ENCODE measurements at regions not wholly inside any gene's neighbourhood (a gene's known extent, or its start where the extent isn't known, plus 50 kb on each side); places are given as distances from the start of the nearest gene placed in this dataset.
"Not testable (repeated sequence)": the region's sequence is repeated elsewhere in the genome, so short reads cannot be mapped to it uniquely, and the experiment has no call there.

- DNase-seq (ENCODE audit: low read depth) = no peak
Observed at GRCh38 chr18:28768791-28769768, 592.1 kb upstream of the CDH2 start.

GRCh38 chr18:28767727-28768211 lies 590.8 kb upstream of the CDH2 start:
- DNase-seq (ENCODE audit: low read depth) = peak; percentile 46

- DNase-seq (ENCODE audit: low read depth) = no peak
Observed at GRCh38 chr18:28767201-28767600, 590.3 kb upstream of the CDH2 start.

GRCh38 chr18:28766721-28767120 lies 589.8 kb upstream of the CDH2 start:
- DNase-seq (ENCODE audit: low read depth) = no peak

GRCh38 chr18:28766027-28766426 lies 589.1 kb upstream of the CDH2 start:
- no peak for DNase-seq (ENCODE audit: low read depth)

- no peak for DNase-seq (ENCODE audit: low read depth)
Observed at GRCh38 chr18:28760299-28760698, 583.4 kb upstream of the CDH2 start.

GRCh38 chr18:28757466-28758008 lies 580.6 kb upstream of the CDH2 start:
- no peak for DNase-seq (ENCODE audit: low read depth)

- no peak for DNase-seq (ENCODE audit: low read depth)
Observed at GRCh38 chr18:28743115-28743514, 566.2 kb upstream of the CDH2 start.

- DNase-seq (ENCODE audit: low read depth) = no peak
Observed at GRCh38 chr18:28740575-28740974, 563.6 kb upstream of the CDH2 start.

GRCh38 chr18:28736951-28737350 lies 560.0 kb upstream of the CDH2 start:
- DNase-seq (ENCODE audit: low read depth) = no peak

- no peak for DNase-seq (ENCODE audit: low read depth)
Observed at GRCh38 chr18:28736223-28736622, 559.3 kb upstream of the CDH2 start.

GRCh38 chr18:28735731-28736130 lies 558.8 kb upstream of the CDH2 start:
- peak; percentile 81 for DNase-seq (ENCODE audit: low read depth)

- DNase-seq (ENCODE audit: low read depth) = no peak
Observed at GRCh38 chr18:28729321-28729720, 552.4 kb upstream of the CDH2 start.

GRCh38 chr18:28728891-28729290 lies 552.0 kb upstream of the CDH2 start:
- DNase-seq (ENCODE audit: low read depth) = no peak

GRCh38 chr18:28727189-28727588 lies 550.3 kb upstream of the CDH2 start:
- DNase-seq (ENCODE audit: low read depth) = not testable (repeated sequence)

- no peak for DNase-seq (ENCODE audit: low read depth)
Observed at GRCh38 chr18:28725876-28726275, 548.9 kb upstream of the CDH2 start.

- no peak for DNase-seq (ENCODE audit: low read depth)
Observed at GRCh38 chr18:28723506-28723905, 546.6 kb upstream of the CDH2 start.

GRCh38 chr18:28718696-28719095 lies 541.8 kb upstream of the CDH2 start:
- DNase-seq (ENCODE audit: low read depth) = no peak

GRCh38 chr18:28716338-28716737 lies 539.4 kb upstream of the CDH2 start:
- no peak for DNase-seq (ENCODE audit: low read depth)

- no peak for DNase-seq (ENCODE audit: low read depth)
Observed at GRCh38 chr18:28715206-28715605, 538.3 kb upstream of the CDH2 start.

GRCh38 chr18:28714498-28714897 lies 537.6 kb upstream of the CDH2 start:
- DNase-seq (ENCODE audit: low read depth) = no peak

- no peak for DNase-seq (ENCODE audit: low read depth)
Observed at GRCh38 chr18:28712796-28713425, 536.0 kb upstream of the CDH2 start.

- no peak for DNase-seq (ENCODE audit: low read depth)
Observed at GRCh38 chr18:28712172-28712571, 535.2 kb upstream of the CDH2 start.
